HepG2 (cell line): ENCODE measurements at regions not wholly inside any gene's neighbourhood (a gene's known extent, or its start where the extent isn't known, plus 50 kb on each side); places are given as distances from the start of the nearest gene placed in this dataset.

Experiments used
- CBX5 ChIP-seq: sonication (generic); formaldehyde crosslinking; IDR thresholded peaks from 2 replicates; pipeline ENCODE4 v1.4.0; 2020; ENCODE audit warnings: missing genetic modification reagents, borderline replicate concordance
- KAT2B ChIP-seq: fragments of 150-350 bp; IDR thresholded peaks from 2 replicates; pipeline ENCODE4 v1.6.1; 2014; ENCODE audit warnings: low read depth, low read length, borderline replicate concordance
- POLR2AphosphoS2 ChIP-seq: IDR thresholded peaks from 2 replicates; pipeline ENCODE4 v1.6.1; 2011; ENCODE audit warnings: low read depth, low read length, improper control_type of control experiment
- SMAD9 ChIP-seq: sonication (generic); formaldehyde crosslinking; IDR thresholded peaks from 2 replicates; pipeline ENCODE4 v1.5.1; 2020; ENCODE audit warnings: mild to moderate bottlenecking, missing genetic modification reagents
- THAP11 ChIP-seq: IDR thresholded peaks from 2 replicates; pipeline ENCODE4 v1.6.1; 2016; ENCODE audit warnings: missing biosample characterization, missing genetic modification reagents
- ZNF24 ChIP-seq: fragments of 450-650 bp; IDR thresholded peaks from 2 replicates; pipeline ENCODE4 v1.6.1; 2017; ENCODE audit warnings: antibody characterized with exemption, mild to moderate bottlenecking

DNA sequence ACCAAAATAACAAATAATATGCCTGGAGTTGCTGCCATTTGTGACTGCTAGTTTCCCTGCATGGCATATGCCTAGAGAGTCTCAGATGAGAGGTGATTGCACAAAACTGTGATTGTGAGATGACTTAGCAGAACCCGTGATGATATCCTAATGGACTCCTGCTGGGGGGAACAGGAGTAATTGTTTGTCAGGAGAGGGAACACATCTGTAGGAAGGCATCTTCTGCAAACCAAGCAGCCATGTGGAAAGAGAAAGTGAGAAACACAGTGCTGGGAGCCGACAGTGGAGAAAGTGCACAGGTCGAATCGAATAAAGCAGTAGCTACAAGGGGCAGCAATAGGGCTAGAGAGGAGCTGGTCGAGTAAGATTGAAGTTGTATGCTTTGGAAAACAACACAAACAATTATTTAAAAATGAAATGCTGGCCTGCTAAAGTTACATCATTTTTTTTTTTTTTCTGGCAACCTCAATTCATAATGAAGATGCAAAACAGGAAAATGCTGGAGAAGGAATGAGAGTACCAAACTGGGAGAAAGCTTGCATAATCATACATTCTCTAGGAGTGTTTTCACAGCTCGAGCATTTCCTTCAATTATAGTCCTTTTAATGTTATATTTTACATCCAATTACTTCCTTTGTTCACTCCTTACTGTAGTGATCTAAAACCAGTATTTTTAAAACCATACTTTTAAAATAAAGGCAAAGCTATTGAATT, 494.2 kb upstream of the AGTR1 start:
- TF ChIP-seq CBX5 (CRISPR knock-in tag) (no peak), POLR2AphosphoS2 (no peak), ZNF24 (no peak), THAP11 (CRISPR knock-in tag) (no peak), KAT2B (no peak), SMAD9 (CRISPR knock-in tag) (no peak)
